Left lung (tissue), 4 donors: ENCODE measurements at regions not wholly inside any gene's neighbourhood (a gene's known extent, or its start where the extent isn't known, plus 50 kb on each side); places are given as distances from the start of the nearest gene placed in this dataset.
"Not testable (repeated sequence)": the region's sequence is repeated elsewhere in the genome, so short reads cannot be mapped to it uniquely, and the experiment has no call there.

Experiments
- ATAC-seq: fragments of 200-7000 bp; cut with Tn5 transposase; one replicate; pipeline ENCODE4 v1.9.1; 2020; ENCODE audit warnings: moderate library complexity
- DNase-seq, 4 donors: peaks; one replicate each; pipeline ENCODE4 v3.0.0-alpha.2; 2013 to 2020
- H3K27ac ChIP-seq, 2 donors: fragments of 200-600 bp; sonication (generic) in 1 of 2; one replicate each; pipeline versions ENCODE4 v1.5.0 to v1.8.0; 2020 to 2021
- H3K27me3 ChIP-seq, 2 donors: fragments of 200-600 bp; sonication (generic) in 1 of 2; one replicate each; pipeline versions ENCODE4 v1.5.0 to v1.8.0; 2020 to 2021
- H3K36me3 ChIP-seq, 2 donors: fragments of 200-600 bp; sonication (generic) in 1 of 2; one replicate each; pipeline versions ENCODE4 v1.5.0 to v1.8.0; 2020 to 2021
- H3K4me1 ChIP-seq, 2 donors: fragments of 200-600 bp; one replicate each; pipeline ENCODE4 v1.8.0; 2021
- H3K4me3 ChIP-seq, 2 donors: fragments of 200-600 bp; sonication (generic) in 1 of 2; one replicate each; pipeline versions ENCODE4 v1.5.0 to v1.8.0; 2020 to 2021; ENCODE audit warnings: mild to moderate bottlenecking in 1 of 2
- H3K9me3 ChIP-seq, 2 donors: fragments of 200-600 bp; sonication (generic) in 1 of 2; one replicate each; pipeline versions ENCODE4 v1.5.0 to v1.8.0; 2020 to 2021
- intact Hi-C, 2 donors: fragments of 100-400 bp; cut with DNase I; formaldehyde crosslinking; loops; one replicate each; pipeline versions ENCODE4 v1.11.2 to v1.14.2; 2022
- TF ChIP-seq, protein P1 (sequence below), 2 donors: fragments of 200-600 bp; sonication (generic) in 1 of 2; IDR thresholded peaks; one replicate each; pipeline versions ENCODE4 v1.5.0 to v1.8.0; 2021; ENCODE audit warnings: antibody characterized with exemption in 2 of 2
- donor health status: DM: no; HTN: yes; CAD: no.
- donor health status: DM: no; HTN: no; CAD: no.

DNA sequence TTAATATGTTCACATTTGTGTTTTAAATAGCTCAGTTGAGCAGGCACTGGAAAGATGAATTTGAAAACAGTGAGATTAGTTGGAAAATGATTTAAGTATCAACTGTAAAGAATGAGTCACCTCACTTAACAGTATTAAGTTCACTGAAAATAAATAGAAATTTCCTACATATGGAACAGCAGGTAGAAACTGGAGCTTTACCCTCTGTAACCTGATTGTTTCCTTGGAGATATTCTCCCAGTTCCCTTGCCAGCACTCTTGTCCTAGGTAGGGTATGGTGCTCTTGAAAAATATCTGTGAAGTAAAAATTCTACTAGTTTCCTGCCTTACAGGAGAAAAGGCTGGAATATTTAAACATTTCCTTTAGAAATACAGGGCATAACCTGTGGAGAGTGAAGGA, 81.3 kb upstream of the DLGAP1 start:
- peaks cover 0 to 65% of the 10 kb centered on the region in 2 donors for H3K9me3 ChIP-seq
- ATAC-seq (peak; percentile 72), DNase-seq (peak in 1 of 4 donors; percentile 2)
- H3K27me3 ChIP-seq: no peaks in the 10 kb centered on the region
- intact Hi-C loops: no loop called here
- H3K4me3 ChIP-seq: no peak overlapping the region
- no peaks in the 10 kb centered on the region for H3K36me3 ChIP-seq
- peak overlapping the region in 1 of 2 donors; percentile 18 for H3K27ac ChIP-seq
- no peaks in the 10 kb centered on the region for H3K4me1 ChIP-seq
- TF ChIP-seq, protein P1, sequence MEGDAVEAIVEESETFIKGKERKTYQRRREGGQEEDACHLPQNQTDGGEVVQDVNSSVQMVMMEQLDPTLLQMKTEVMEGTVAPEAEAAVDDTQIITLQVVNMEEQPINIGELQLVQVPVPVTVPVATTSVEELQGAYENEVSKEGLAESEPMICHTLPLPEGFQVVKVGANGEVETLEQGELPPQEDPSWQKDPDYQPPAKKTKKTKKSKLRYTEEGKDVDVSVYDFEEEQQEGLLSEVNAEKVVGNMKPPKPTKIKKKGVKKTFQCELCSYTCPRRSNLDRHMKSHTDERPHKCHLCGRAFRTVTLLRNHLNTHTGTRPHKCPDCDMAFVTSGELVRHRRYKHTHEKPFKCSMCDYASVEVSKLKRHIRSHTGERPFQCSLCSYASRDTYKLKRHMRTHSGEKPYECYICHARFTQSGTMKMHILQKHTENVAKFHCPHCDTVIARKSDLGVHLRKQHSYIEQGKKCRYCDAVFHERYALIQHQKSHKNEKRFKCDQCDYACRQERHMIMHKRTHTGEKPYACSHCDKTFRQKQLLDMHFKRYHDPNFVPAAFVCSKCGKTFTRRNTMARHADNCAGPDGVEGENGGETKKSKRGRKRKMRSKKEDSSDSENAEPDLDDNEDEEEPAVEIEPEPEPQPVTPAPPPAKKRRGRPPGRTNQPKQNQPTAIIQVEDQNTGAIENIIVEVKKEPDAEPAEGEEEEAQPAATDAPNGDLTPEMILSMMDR (IDR thresholded peaks at IDR 0.05): no peak

DNA sequence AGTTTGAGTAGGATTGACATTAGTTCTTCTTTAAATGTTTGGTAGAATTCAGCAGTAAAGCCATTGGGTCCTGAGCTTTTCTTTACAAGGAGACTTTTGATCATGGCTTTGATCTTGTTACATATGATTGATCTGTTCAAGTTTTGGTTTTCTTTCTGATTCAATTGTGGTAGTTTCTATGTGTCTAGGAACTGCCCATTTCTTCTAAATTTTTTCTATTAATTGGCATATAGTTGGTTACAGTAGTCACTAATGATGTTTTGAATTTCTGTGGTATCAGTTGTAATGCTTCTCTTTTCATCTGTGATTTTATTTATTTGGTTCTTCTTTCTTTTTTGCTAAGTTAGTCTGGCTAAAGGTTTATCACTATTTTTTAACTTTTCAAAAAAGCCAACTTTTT, 73.3 kb upstream of the DLGAP1 start:
- H3K27me3 ChIP-seq: no peaks in the 10 kb centered on the region
- DNase-seq (no peak), ATAC-seq (no peak)
- H3K27ac ChIP-seq: no peak overlapping the region
- intact Hi-C loops: no loop called here
- TF ChIP-seq, protein P1 (IDR thresholded peaks at IDR 0.05): no peak
- H3K4me3 ChIP-seq: no peak overlapping the region
- H3K36me3 ChIP-seq: no peaks in the 10 kb centered on the region
- H3K4me1 ChIP-seq: no peaks in the 10 kb centered on the region
- peaks cover 0 to 30% of the 10 kb centered on the region in 2 donors for H3K9me3 ChIP-seq

DNA sequence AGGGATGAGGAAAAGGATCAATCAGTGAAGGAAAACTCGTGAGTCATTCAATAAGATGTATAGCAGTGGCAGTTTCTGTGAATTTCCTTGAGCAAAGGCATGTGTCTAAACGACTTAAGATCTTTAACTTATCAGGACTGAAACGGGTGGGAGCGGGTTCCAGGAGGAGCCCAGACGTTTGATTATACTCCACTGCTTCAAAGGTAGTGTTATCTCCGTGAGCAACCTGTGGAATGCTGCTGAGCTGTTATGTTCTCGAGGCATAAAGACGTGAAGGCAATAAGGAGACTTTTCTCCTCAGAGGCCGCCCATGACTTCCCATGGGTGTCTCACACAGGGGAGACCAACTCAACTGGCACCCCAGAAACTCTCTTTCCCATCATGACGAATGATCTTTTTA, 72.7 kb upstream of the DLGAP1 start:
- peaks cover 0 to 24% of the 10 kb centered on the region in 2 donors for H3K9me3 ChIP-seq
- H3K27me3 ChIP-seq, DNase-seq, intact Hi-C loops, H3K36me3 ChIP-seq, ATAC-seq, H3K27ac ChIP-seq, H3K4me3 ChIP-seq, H3K4me1 ChIP-seq: not testable (repeated sequence)

DNA sequence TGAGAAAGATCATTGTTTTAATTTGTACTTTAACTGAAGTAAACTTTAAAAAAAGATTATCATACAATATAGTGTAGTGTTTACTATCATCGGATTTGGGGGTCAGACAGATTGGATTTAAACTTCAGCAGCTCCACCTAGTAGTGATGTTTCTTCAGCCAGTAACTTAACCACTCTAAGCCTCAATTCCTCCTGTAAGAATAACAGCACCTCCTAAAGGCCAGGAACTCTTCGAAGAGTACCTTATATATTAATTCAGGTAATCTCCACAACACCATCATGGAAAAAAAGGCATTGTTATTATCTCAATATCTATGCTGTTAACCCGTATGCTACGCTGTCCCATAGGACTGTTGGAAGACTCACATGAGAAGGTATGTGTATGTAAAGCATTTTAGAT, 69.0 kb upstream of the DLGAP1 start:
- TF ChIP-seq, protein P1 (IDR thresholded peaks at IDR 0.05): no peak
- no peaks in the 10 kb centered on the region for H3K36me3 ChIP-seq
- no peaks in the 10 kb centered on the region for H3K27me3 ChIP-seq
- intact Hi-C loops: no loop called here
- H3K27ac ChIP-seq: no peak overlapping the region
- peaks cover 0 to 8% of the 10 kb centered on the region in 2 donors for H3K9me3 ChIP-seq
- ATAC-seq: no peak
- no peaks in the 10 kb centered on the region for H3K4me1 ChIP-seq
- no peak for DNase-seq
- H3K4me3 ChIP-seq: no peak overlapping the region

DNA sequence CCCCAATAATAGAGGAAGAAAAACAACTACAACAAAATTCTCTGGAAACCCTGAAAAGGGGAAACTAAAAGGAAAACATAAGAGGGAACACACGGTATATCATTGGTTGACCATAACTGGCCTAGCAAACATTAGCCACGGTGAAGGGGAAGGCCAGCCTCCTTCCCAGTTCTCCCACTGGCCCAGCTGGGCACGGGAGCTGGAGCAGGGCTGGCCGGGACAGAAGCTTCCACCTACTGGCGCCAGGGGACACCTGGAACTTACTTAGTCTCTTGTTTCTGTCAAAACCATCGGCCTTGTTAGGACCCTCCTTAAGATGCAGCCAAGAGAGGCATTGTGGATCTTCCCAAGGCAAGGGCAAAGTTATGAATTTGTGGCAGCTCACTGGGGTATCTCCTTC, 56.1 kb upstream of the DLGAP1 start:
- TF ChIP-seq, protein P1 (IDR thresholded peaks at IDR 0.05): no peak
- intact Hi-C loops: no loop called here
- H3K27ac ChIP-seq: no peak overlapping the region
- peaks cover 0 to 7% of the 10 kb centered on the region in 2 donors for H3K9me3 ChIP-seq
- DNase-seq (no peak), ATAC-seq (no peak)
- no peaks in the 10 kb centered on the region for H3K27me3 ChIP-seq
- no peaks in the 10 kb centered on the region for H3K36me3 ChIP-seq
- no peaks in the 10 kb centered on the region for H3K4me1 ChIP-seq
- no peak overlapping the region for H3K4me3 ChIP-seq

DNA sequence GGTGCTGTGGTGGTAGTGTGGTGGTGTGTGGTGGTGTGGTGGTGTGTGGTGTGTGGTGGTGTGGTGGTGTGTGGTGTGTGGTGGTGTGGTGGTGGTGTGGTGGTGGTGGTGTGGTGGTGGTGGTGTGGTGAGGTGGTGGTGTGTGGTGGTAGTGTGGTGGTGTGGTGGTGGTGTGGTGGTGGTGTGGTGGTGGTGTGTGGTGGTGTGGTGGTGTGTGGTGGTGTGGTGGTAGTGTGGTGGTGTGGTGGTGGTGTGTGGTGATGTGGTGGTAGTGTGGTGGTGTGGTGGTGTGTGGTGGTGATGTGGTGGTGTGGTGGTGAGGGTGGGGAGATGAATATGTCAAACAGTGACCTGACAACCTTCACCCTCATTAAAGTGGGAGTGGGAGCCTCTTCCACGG, 55.6 kb upstream of the DLGAP1 start:
- Histone ChIP-seq H3K4me1 (no peaks in the 10 kb centered on the region), H3K36me3 (no peaks in the 10 kb centered on the region), H3K9me3 (peaks cover 0 to 7% of the 10 kb centered on the region in 2 donors), H3K27me3 (no peaks in the 10 kb centered on the region), H3K4me3 (no peak overlapping the region), H3K27ac (no peak overlapping the region)
- TF ChIP-seq, protein P1 (IDR thresholded peaks at IDR 0.05): no peak
- ATAC-seq (peak; percentile 53), DNase-seq (peak in 1 of 4 donors; percentile 28)
- intact Hi-C loops: no loop called here
